Non-pigmented ciliary epithelial cell (primary cell): ENCODE measurements at regions not wholly inside any gene's neighbourhood (a gene's known extent, or its start where the extent isn't known, plus 50 kb on each side); places are given as distances from the start of the nearest gene placed in this dataset.
"Not testable (repeated sequence)": the region's sequence is repeated elsewhere in the genome, so short reads cannot be mapped to it uniquely, and the experiment has no call there.

Experiments
- DNase-seq: peaks from one replicate; pipeline ENCODE4 v3.0.0-alpha.2; 2010; ENCODE audit warnings: low read depth

- not testable (repeated sequence) for DNase-seq
These were observed 628.9 kb downstream of the ETNK1 start for GRCh38 chr12:23253910-23254309.

GRCh38 chr12:23259558-23259957, 634.6 kb downstream of the ETNK1 start:
- DNase-seq = no peak

GRCh38 chr12:23262670-23263069, 637.7 kb downstream of the ETNK1 start:
- no peak for DNase-seq

GRCh38 chr12:23277831-23278230, 652.9 kb downstream of the ETNK1 start:
- no peak for DNase-seq

GRCh38 chr12:23281295-23281694, 656.3 kb downstream of the ETNK1 start:
- no peak for DNase-seq

GRCh38 chr12:23282701-23283100, 657.7 kb downstream of the ETNK1 start:
- DNase-seq = no peak

- not testable (repeated sequence) for DNase-seq
These were observed 661.0 kb downstream of the ETNK1 start for GRCh38 chr12:23285764-23286530.

- no peak for DNase-seq
These were observed 658.7 kb downstream of the SOX5 start for GRCh38 chr12:23290627-23291330.

- DNase-seq = no peak
These were observed 646.2 kb downstream of the SOX5 start for GRCh38 chr12:23303220-23303619.

GRCh38 chr12:23303821-23304220, 645.6 kb downstream of the SOX5 start:
- DNase-seq = no peak

GRCh38 chr12:23333938-23334337, 615.5 kb downstream of the SOX5 start:
- DNase-seq = no peak

- no peak for DNase-seq
These were observed 613.9 kb downstream of the SOX5 start for GRCh38 chr12:23335593-23335992.

GRCh38 chr12:23337213-23337612, 612.3 kb downstream of the SOX5 start:
- no peak for DNase-seq

GRCh38 chr12:23340351-23340750, 609.1 kb downstream of the SOX5 start:
- DNase-seq = no peak

- no peak for DNase-seq
These were observed 607.1 kb downstream of the SOX5 start for GRCh38 chr12:23342407-23342806.

- DNase-seq = no peak
These were observed 599.9 kb downstream of the SOX5 start for GRCh38 chr12:23349564-23349963.

GRCh38 chr12:23350808-23351207, 598.7 kb downstream of the SOX5 start:
- DNase-seq = no peak

GRCh38 chr12:23352670-23353069, 596.8 kb downstream of the SOX5 start:
- no peak for DNase-seq

GRCh38 chr12:23354800-23355199, 594.7 kb downstream of the SOX5 start:
- no peak for DNase-seq

GRCh38 chr12:23356440-23356839, 593.0 kb downstream of the SOX5 start:
- DNase-seq = no peak

- DNase-seq = no peak
These were observed 592.4 kb downstream of the SOX5 start for GRCh38 chr12:23356927-23357708.

- no peak for DNase-seq
These were observed 589.3 kb downstream of the SOX5 start for GRCh38 chr12:23359975-23360701.
